ENCODE measurements at regions not wholly inside any gene's neighbourhood (a gene's known extent, or its start where the extent isn't known, plus 50 kb on each side); places are given as distances from the start of the nearest gene placed in this dataset.

- Histone ChIP-seq H3K4me3 (ENCODE audit: extremely low read depth in 1 of 4, insufficient read depth in 2 of 4, low read depth in 3 of 4, low read length in 4 of 4) (peak overlapping the region in 2 of 4 experiments; percentile 3 to 28; a peak in 2 of 8 replicates), H3K36me3 (ENCODE audit: control insufficient read depth in 2 of 4, insufficient read depth in 4 of 4, low read length in 3 of 4) (peaks cover 0 to 5% (median 0%) of the 10 kb centered on the region in 4 experiments; a peak in 1 of 8 replicates), H4K91ac (replicated peaks; ENCODE audit: insufficient read length, low read length) (no peak overlapping the region), H3K23me2 (ENCODE audit: low read depth, low read length) (peaks cover 7% of the 10 kb centered on the region; the same call in 1 of the 2 replicates), H3K9ac (replicated peaks in 1 of 4; ENCODE audit: extremely low read depth in 1 of 4, low read depth in 3 of 4, low read length in 3 of 4) (no peak overlapping the region), H3K27ac (ENCODE audit: low read depth, low read length) (no peak overlapping the region), H3K18ac (ENCODE audit: extremely low read depth, low read length) (peak overlapping the region; percentile 48), H4K5ac (ENCODE audit: insufficient read length, low read depth, low read length) (no peak overlapping the region), H3K56ac (replicated peaks; ENCODE audit: insufficient read length, low read depth, low read length) (no peak overlapping the region), H3K27me3 (replicated peaks in 1 of 4; ENCODE audit: control insufficient read depth in 3 of 4, extremely low read depth in 1 of 4, insufficient read depth in 3 of 4, low read length in 3 of 4) (no peaks in the 10 kb centered on the region), H4K20me1 (replicated peaks in 1 of 2; ENCODE audit: control insufficient read depth in 1 of 2, insufficient read depth in 2 of 2, low read length in 2 of 2) (no peaks in the 10 kb centered on the region), H3K4ac (replicated peaks; ENCODE audit: insufficient read length, low read depth, low read length) (no peak overlapping the region), H2BK15ac (ENCODE audit: low read length) (no peak overlapping the region), H3K14ac (ENCODE audit: insufficient read length) (no peak overlapping the region), H3K4me1 (replicated peaks in 1 of 4; ENCODE audit: control insufficient read depth in 3 of 4, insufficient read depth in 4 of 4, low read length in 3 of 4) (peaks cover 0 to 17% (median 6%) of the 10 kb centered on the region in 4 experiments), H2BK120ac (replicated peaks; ENCODE audit: low read depth, low read length) (no peak overlapping the region), H2AK5ac (ENCODE audit: low read depth, low read length) (no peak overlapping the region), H2BK5ac (ENCODE audit: low read depth, low read length) (peak overlapping the region; percentile 67; the same call in 1 of the 2 replicates), H3K79me2 (ENCODE audit: control insufficient read depth in 1 of 2, insufficient read depth in 2 of 2, low read length in 2 of 2) (no peaks in the 10 kb centered on the region), H2BK20ac (ENCODE audit: low read length) (no peak overlapping the region), H2AFZ (ENCODE audit: low read length) (no peak overlapping the region), H4K8ac (ENCODE audit: extremely low read depth, insufficient read depth, low read length) (no peak overlapping the region), H3K79me1 (ENCODE audit: low read depth, low read length) (no peaks in the 10 kb centered on the region), H2BK12ac (ENCODE audit: low read depth, low read length) (peak overlapping the region; percentile 81; the same call in 1 of the 2 replicates), H3K23ac (ENCODE audit: insufficient read length) (no peak overlapping the region), H3K9me3 (ENCODE audit: insufficient read depth in 2 of 2, low read depth in 1 of 2, low read length in 1 of 2) (0 out of 4 replicates have a peak, but pooled peaks cover 0 to 6% of the 10 kb centered on the region in 2 experiments), H3K4me2 (ENCODE audit: insufficient read depth in 1 of 2, low read depth in 2 of 2, low read length in 2 of 2) (peak overlapping the region; percentile 51 to 61; a peak in 2 of 4 replicates)
- FAIRE-seq (peak; percentile 36), DNase-seq (ENCODE audit: low read depth in 1 of 2, low spot score in 2 of 2) (peak in 1 of 2 experiments; percentile 9)
- TF ChIP-seq CEBPB (IDR thresholded peaks at IDR 0.05; ENCODE audit: low read depth, low read length) (no peak), POLR2A (IDR thresholded peaks at IDR 0.05; ENCODE audit: control extremely low read depth in 1 of 2, low read depth in 2 of 2, low read length in 2 of 2) (no peak), EZH2 (IDR thresholded peaks at IDR 0.05; ENCODE audit: low read depth, low read length, severe bottlenecking) (no peak), ASH2L (IDR thresholded peaks at IDR 0.05; ENCODE audit: low read length) (no peak), SIRT6 (IDR thresholded peaks at IDR 0.05; ENCODE audit: low read length) (no peak), BCL11A (IDR thresholded peaks at IDR 0.05; ENCODE audit: low read depth in 2 of 2, low read length in 2 of 2) (no peak), EP300 (IDR thresholded peaks at IDR 0.05; ENCODE audit: borderline replicate concordance in 1 of 2, low read depth in 2 of 2, low read length in 2 of 2) (no peak)
- ChIA-PET POLR2A (ENCODE audit: partially characterized antibody) (no interaction called here), CTCF (ENCODE audit: partially characterized antibody) (interaction anchor here (1.9 kb wide), 1 partner anchor 61 kb away, joined by 7 read pairs; no protein-coding TSS in a partner anchor)
- 42% methylated on average over 4 of the region's 4 CpGs; no CpG with 5 or more reads in 1 of the 2 experiments for WGBS, 2 experiments (ENCODE audit: extremely low coverage in 1 of 2, insufficient coverage in 1 of 2, insufficient read length in 1 of 2, insufficient replicate concordance in 2 of 2, low coverage in 1 of 2, low lambda C conversion rate in 2 of 2, missing lambda C conversion rate in 1 of 2)
Measured at GRCh38 chr18:14026199-14026598, 106.0 kb downstream of the ZNF519 start.
